HCT116 (cell line): ENCODE measurements at regions not wholly inside any gene's neighbourhood (a gene's known extent, or its start where the extent isn't known, plus 50 kb on each side); places are given as distances from the start of the nearest gene placed in this dataset.

Source experiments
- ATAC-seq: fragments of 200-7000 bp; cut with Tn5 transposase; 2 replicates; pipeline ENCODE4 v1.9.1; 2020; ENCODE audit warnings: mild to moderate bottlenecking, moderate library complexity
- BruUV-seq: library from RNA; stranded (reverse); fragments of 400-500 nt; replicated peaks from 2 replicates; lab custom pipeline; 2021; lab: Mats Ljungman, UMichigan
- CTCF ChIA-PET: fragments of 300-600 bp; sonication (Branson Sonifier 250); formaldehyde crosslinking; loops from one replicate; lab custom pipeline; 2021; ENCODE audit warnings: antibody characterized with exemption; lab: Charles Lee
- POLR2A ChIA-PET: fragments of 300-600, 350-600 bp; sonication (Branson Sonifier 250); formaldehyde crosslinking; loops from one replicate; lab custom pipeline; 2021; ENCODE audit warnings: antibody characterized with exemption; lab: Charles Lee
- RAD21 ChIA-PET, 2 experiments: fragments of 300-600 bp; sonication (Branson Sonifier 250); formaldehyde crosslinking; loops; one replicate each; lab custom pipeline; 2023; ENCODE audit warnings: low total read pairs in 2 of 2; ENCODE audit not compliant: uncharacterized antibody in 2 of 2, unreplicated experiment in 2 of 2, low non-redundant PET in 1 of 2; lab: Charles Lee
- DNase-seq: peaks from one replicate; pipeline ENCODE4 v3.0.0-alpha.2; 2010; ENCODE audit warnings: low read depth, low spot score
- H2AFZ ChIP-seq: fragments of 200-600 bp; shearing (Covaris generic), sonication (generic); 2 replicates; pipeline ENCODE4 v1.6.1; 2017; ENCODE audit warnings: low read depth, mixed run types, mixed read lengths, antibody characterized with exemption, low read length; ENCODE audit not compliant: poor library complexity, severe bottlenecking
- H3K27ac ChIP-seq: 2 replicates; pipeline ENCODE4 v1.5.1; 2012; ENCODE audit warnings: low read depth, low read length
- H3K27me3 ChIP-seq: fragments of 200-600 bp; sonication (generic); 2 replicates; pipeline ENCODE4 v1.6.1; 2016; ENCODE audit warnings: mixed run types, low read length, mixed read lengths; ENCODE audit not compliant: insufficient read depth
- H3K36me3 ChIP-seq, 2 experiments: fragments of 200-500 bp in 1 of 2; fragments of 200-600 bp in 1 of 2; sonication (Bioruptor generic) in 1 of 2; sonication (generic) in 1 of 2; 2 replicates each; pipeline versions ENCODE4 v1.5.1 to v1.6.1; 2014 to 2016; ENCODE audit warnings: low read length in 2 of 2, inconsistent platforms in 1 of 2, mixed read lengths in 1 of 2, mixed run types in 1 of 2; ENCODE audit not compliant: insufficient read depth in 2 of 2, control insufficient read depth in 1 of 2
- H3K4me1 ChIP-seq, 2 experiments: fragments of 200-600 bp in 1 of 2; sonication (generic) in 1 of 2; 2 replicates each; pipeline versions ENCODE4 v1.5.1 to v1.6.1; 2012 to 2017; ENCODE audit warnings: low read length in 2 of 2, inconsistent platforms in 1 of 2, mild to moderate bottlenecking in 1 of 2, mixed read lengths in 1 of 2, mixed run types in 1 of 2, moderate library complexity in 1 of 2; ENCODE audit not compliant: insufficient read depth in 2 of 2, control insufficient read depth in 1 of 2
- H3K4me2 ChIP-seq: fragments of 200-600 bp; sonication (generic); 2 replicates; pipeline ENCODE4 v1.6.1; 2017; ENCODE audit warnings: mixed run types, low read length, mixed read lengths
- H3K4me3 ChIP-seq, 2 experiments: fragments of 200-600 bp in 1 of 2; sonication (generic) in 1 of 2; replicated peaks in 1 of 2; 2 replicates each; pipeline ENCODE4 v1.5.1; 2011 to 2016; ENCODE audit warnings: low read length in 2 of 2, control low read depth in 1 of 2, low read depth in 1 of 2, mild to moderate bottlenecking in 1 of 2, mixed read lengths in 1 of 2, mixed run types in 1 of 2
- H3K79me2 ChIP-seq: fragments of 200-600 bp; sonication (generic); 2 replicates; pipeline ENCODE4 v1.6.1; 2017; ENCODE audit warnings: mild to moderate bottlenecking, mixed run types, low read length, moderate library complexity, mixed read lengths; ENCODE audit not compliant: insufficient read depth
- H3K9ac ChIP-seq: fragments of 200-600 bp; sonication (generic); 2 replicates; pipeline ENCODE4 v1.6.1; 2016; ENCODE audit warnings: low read length, mixed read lengths
- H3K9me2 ChIP-seq: fragments of 200-600 bp; sonication (generic), shearing (Covaris generic); 2 replicates; pipeline ENCODE4 v1.6.1; 2017; ENCODE audit warnings: mixed run types, mild to moderate bottlenecking, moderate library complexity; ENCODE audit not compliant: insufficient read depth
- H3K9me3 ChIP-seq, 2 experiments: fragments of 200-500 bp in 1 of 2; fragments of 200-600 bp in 1 of 2; sonication (Bioruptor generic) in 1 of 2; sonication (generic) in 1 of 2; 2 replicates each; pipeline ENCODE4 v1.6.1; 2014 to 2017; ENCODE audit warnings: low read length in 2 of 2, mixed read lengths in 2 of 2, inconsistent platforms in 1 of 2, low read depth in 1 of 2, mild to moderate bottlenecking in 1 of 2, mixed run types in 1 of 2, moderate library complexity in 1 of 2; ENCODE audit not compliant: control insufficient read depth in 1 of 2, insufficient read depth in 1 of 2
- H4K20me1 ChIP-seq: fragments of 200-600 bp; sonication (generic), shearing (Covaris generic); 2 replicates; pipeline ENCODE4 v1.6.1; 2017; ENCODE audit warnings: mixed run types, mild to moderate bottlenecking, moderate library complexity; ENCODE audit not compliant: insufficient read depth
- CEBPB ChIP-seq: IDR thresholded peaks from 2 replicates; pipeline ENCODE4 v1.6.1; 2012; ENCODE audit warnings: low read depth
- EZH2phosphoT487 ChIP-seq: fragments of 200-600 bp; IDR thresholded peaks from 2 replicates; pipeline ENCODE4 v1.6.1; 2018; ENCODE audit warnings: antibody characterized with exemption, borderline replicate concordance
- JUND ChIP-seq: IDR thresholded peaks from 2 replicates; pipeline ENCODE4 v1.6.1; 2012
- POLR2A ChIP-seq: IDR thresholded peaks from 2 replicates; pipeline ENCODE4 v1.7.0; 2011; ENCODE audit warnings: borderline replicate concordance; ENCODE audit not compliant: insufficient read depth, insufficient read length; ENCODE audit errors: extremely low read depth
- POLR2AphosphoS5 ChIP-seq: IDR thresholded peaks from 2 replicates; pipeline ENCODE4 v1.6.1; 2011; ENCODE audit warnings: mild to moderate bottlenecking, low read depth, low read length, moderate library complexity
- SIN3A ChIP-seq: IDR thresholded peaks from 2 replicates; pipeline ENCODE4 v1.6.1; 2012; ENCODE audit warnings: low read depth
- SP1 ChIP-seq: IDR thresholded peaks from 2 replicates; pipeline ENCODE4 v1.6.1; 2012; ENCODE audit warnings: low read depth
- SRF ChIP-seq: IDR thresholded peaks from 2 replicates; pipeline ENCODE4 v1.6.1; 2012; ENCODE audit warnings: low read depth
- TCF7L2 ChIP-seq: IDR thresholded peaks from 2 replicates; pipeline ENCODE4 v1.7.0; 2011; ENCODE audit warnings: borderline replicate concordance, inconsistent platforms; ENCODE audit not compliant: insufficient read depth, insufficient read length; ENCODE audit errors: extremely low read depth
- ZFX ChIP-seq: fragments of 450-650 bp; IDR thresholded peaks from 2 replicates; pipeline ENCODE4 v1.6.1; 2017
- intact Hi-C: fragments of 100-400 bp; cut with micrococcal nuclease; formaldehyde crosslinking; loops from 2 replicates; pipeline ENCODE4 v1.10.0; 2022
- TF ChIP-seq, protein P1 (sequence below): IDR thresholded peaks from 2 replicates; pipeline ENCODE4 v1.6.1; 2012
- TF ChIP-seq, protein P2 (sequence below), 3 experiments: fragments of 200-600 bp in 1 of 3; sonication (generic) in 1 of 3; IDR thresholded peaks in 2 of 3; conservative IDR thresholded peaks in 1 of 3; 2 replicates each; pipeline ENCODE4 v1.5.1; 2012 to 2017; ENCODE audit warnings: low read depth in 2 of 3, low read length in 2 of 3, antibody characterized with exemption in 1 of 3, borderline replicate concordance in 1 of 3, control low read depth in 1 of 3, mild to moderate bottlenecking in 1 of 3, mixed read lengths in 1 of 3, mixed run types in 1 of 3, moderate library complexity in 1 of 3; ENCODE audit not compliant: insufficient read depth in 1 of 3

DNA sequence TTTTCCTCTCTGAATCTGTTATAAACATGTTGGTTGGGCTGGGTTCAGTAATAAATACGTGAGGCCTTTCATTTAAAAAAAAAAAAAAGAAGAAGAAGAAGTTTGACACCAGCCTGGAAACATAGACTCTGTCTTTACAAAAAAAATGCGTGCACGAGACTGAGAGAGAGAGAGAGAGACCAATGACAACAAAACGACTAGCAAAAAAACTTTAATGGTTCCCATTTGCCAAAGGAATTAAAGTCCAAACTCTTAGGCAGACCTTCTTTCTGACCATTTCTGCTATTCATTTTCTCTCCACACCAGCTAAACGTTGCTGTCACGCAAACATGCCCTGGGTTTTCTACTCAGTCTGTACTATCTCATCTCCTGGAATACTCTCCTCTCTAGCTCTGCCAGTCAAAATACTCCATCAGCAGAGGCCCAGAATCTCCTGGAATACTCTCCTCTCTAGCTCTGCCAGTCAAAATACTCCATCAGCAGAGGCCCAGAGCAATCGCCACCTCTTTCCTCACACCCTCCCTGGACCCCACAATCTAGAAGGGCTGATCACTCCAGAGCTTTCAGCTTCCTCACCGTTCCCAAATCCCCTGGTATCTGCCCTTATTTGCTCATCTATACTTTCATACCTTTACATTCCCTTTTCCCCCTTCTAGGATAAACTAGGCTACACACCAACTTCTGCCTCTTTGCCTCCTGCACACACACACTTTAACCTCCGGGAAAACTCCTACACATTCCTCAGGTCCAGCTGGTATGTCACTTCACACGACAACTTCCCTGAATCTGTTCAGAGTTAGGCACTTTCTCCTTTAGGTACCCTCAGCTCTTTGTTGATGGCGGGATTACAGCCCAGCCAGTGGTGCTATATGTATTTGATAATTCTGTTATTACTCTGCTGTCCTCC, 100.0 kb downstream of the CDC7 start:
- no peak overlapping the region for H2AFZ ChIP-seq
- no peaks in the 10 kb centered on the region for H3K4me1 ChIP-seq
- H3K9me2 ChIP-seq, result no peaks in the 10 kb centered on the region
- H4K20me1 ChIP-seq, result no peaks in the 10 kb centered on the region
- no peak overlapping the region for H3K4me3 ChIP-seq
- no peaks in the 10 kb centered on the region for H3K36me3 ChIP-seq
- no peaks in the 10 kb centered on the region for H3K9me3 ChIP-seq
- ChIA-PET CTCF (no interaction called here), RAD21 (no interaction called here)
- no peaks in the 10 kb centered on the region for H3K79me2 ChIP-seq
- no peak overlapping the region for H3K27ac ChIP-seq
- no peak for TF ChIP-seq JUND
- TF ChIP-seq, protein P1, sequence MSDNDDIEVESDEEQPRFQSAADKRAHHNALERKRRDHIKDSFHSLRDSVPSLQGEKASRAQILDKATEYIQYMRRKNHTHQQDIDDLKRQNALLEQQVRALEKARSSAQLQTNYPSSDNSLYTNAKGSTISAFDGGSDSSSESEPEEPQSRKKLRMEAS, result no peak
- TF ChIP-seq TCF7L2, result no peak
- TF ChIP-seq EZH2phosphoT487, result no peak
- no peak for TF ChIP-seq SRF
- TF ChIP-seq CEBPB, result no peak
- TF ChIP-seq POLR2A, result no peak
- TF ChIP-seq SP1, result no peak
- TF ChIP-seq POLR2AphosphoS5, result no peak
- TF ChIP-seq, protein P2, sequence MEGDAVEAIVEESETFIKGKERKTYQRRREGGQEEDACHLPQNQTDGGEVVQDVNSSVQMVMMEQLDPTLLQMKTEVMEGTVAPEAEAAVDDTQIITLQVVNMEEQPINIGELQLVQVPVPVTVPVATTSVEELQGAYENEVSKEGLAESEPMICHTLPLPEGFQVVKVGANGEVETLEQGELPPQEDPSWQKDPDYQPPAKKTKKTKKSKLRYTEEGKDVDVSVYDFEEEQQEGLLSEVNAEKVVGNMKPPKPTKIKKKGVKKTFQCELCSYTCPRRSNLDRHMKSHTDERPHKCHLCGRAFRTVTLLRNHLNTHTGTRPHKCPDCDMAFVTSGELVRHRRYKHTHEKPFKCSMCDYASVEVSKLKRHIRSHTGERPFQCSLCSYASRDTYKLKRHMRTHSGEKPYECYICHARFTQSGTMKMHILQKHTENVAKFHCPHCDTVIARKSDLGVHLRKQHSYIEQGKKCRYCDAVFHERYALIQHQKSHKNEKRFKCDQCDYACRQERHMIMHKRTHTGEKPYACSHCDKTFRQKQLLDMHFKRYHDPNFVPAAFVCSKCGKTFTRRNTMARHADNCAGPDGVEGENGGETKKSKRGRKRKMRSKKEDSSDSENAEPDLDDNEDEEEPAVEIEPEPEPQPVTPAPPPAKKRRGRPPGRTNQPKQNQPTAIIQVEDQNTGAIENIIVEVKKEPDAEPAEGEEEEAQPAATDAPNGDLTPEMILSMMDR (IDR thresholded peaks at IDR 0.05 in 2 of 3, conservative IDR thresholded peaks at IDR 0.05 in 1 of 3; ENCODE audit: borderline replicate concordance in 1 of 3, insufficient read depth in 1 of 3, low read depth in 2 of 3, low read length in 2 of 3), result no peak
- TF ChIP-seq SIN3A, result no peak
- no peak for TF ChIP-seq ZFX
- TF ChIP-seq, all 23 proteins: peak for 0
- DNase-seq (no peak), ATAC-seq (no peak)
- POLR2A ChIA-PET, result no interaction called here
- Histone ChIP-seq H3K27me3 (no peaks in the 10 kb centered on the region), H3K4me2 (no peak overlapping the region), H3K9ac (no peak overlapping the region)
- intact Hi-C loops, result no loop called here
- BruUV-seq, result no TSS peak
